DMS153 treated with DMSO at 0.1 percent for 48 hours (cell line): ENCODE measurements at regions not wholly inside any gene's neighbourhood (a gene's known extent, or its start where the extent isn't known, plus 50 kb on each side); places are given as distances from the start of the nearest gene placed in this dataset.

Experiments
- DNase-seq: peaks from one replicate; lab custom pipeline; 2025; ENCODE audit not compliant: unreplicated experiment; lab: John Stamatoyannopoulos, UW

DNA sequence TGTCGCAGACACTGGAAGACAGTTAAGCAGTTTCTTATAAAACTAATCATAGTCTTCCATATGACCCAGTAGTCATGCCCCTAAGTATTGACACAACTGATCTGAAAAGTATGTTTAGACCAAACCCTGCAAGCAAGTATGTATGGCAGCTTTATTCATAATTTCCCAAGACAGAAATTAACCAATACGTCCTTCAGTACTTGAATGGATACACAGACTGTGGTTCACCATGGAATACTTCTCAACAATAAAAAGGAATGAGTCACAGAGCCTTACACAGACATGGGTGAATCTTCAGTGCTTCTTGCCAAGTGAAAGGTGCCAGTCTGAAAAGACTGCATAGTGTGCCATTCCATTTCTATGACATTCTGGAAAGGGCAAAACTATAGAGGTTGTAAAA is 50.2 kb upstream of the AKR1E2 start:
- no peak for DNase-seq

DNA sequence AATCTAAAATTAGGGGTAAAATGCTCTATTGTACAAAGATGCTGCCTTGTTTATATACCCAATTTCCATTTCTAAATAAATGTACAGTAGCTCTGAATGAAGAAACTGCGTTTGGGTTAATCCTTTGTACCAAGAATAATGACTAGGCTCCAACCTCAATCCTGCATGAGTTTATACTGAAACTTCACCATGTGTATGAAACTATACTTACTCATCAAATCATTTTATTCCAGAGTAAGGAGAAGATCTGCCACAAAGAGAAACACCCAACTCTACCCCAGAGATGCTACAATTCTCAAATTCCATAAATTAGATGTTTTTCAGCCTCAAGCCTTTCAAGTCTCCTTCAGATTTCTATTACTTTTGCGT is 53.8 kb upstream of the AKR1E2 start:
- no peak for DNase-seq

DNA sequence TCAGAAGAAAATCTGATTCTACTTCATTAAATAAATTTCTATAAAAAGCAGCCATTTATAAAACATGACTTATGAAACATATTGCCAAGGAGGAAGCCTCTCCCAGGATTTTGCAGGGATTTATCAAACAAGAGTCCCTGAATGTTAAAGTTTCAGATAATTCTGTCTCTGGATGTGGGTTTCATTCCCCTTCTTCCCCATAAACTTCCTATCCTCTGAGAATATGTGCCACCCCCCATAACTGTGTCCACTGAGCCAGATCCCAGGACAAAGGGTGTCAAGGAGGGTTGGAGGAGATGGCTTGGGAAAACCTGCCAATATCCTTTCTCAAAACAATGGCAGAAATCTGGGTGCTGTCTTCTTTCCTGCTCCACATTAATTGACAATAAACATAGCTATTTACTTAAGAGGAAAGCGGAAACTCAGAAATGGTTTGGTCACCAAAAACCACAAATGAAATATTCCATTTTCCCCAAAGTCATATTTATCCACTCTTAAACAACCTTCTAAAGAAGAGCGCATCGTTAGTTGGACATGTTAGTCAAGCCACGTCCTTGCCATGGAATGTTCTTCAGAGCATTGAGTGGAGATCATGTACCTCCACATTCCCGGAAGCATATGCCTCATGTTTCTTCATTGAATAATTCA is 54.3 kb upstream of the AKR1E2 start:
- DNase-seq = no peak

DNA sequence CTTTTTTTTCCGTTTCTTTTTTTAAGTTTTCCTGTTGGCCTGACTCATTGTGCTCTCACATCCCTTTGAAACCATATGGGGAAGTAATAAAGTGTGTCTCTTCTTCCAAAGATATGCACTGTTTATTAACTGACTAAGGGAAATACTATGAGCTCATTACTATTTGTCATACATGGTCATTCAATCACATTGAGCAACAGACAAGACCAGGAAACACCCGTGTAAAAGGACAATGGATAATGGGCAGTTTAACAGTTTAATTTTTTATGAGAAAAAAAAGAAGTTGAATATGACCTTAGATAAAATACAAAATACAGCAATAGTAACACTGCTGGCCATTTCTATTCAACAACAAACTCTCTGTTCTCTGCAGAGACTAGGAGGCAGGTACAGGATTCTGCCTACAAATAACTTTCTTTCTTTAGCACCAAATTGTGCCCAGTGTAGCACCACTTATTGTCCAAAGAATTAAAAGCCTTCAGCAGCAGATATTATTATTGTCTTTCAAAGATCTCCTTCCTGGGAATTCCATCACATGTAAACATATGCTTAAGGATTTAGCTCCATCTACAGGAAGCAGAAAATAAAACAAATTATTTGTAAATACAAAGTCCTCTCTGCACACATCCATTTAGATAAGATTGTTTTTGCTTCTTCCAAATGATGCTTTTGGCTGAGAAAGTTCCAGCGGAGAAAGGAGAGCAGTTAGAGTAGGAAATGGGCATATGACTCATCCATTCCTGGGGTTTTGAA is 55.0 kb upstream of the AKR1E2 start:
- no peak for DNase-seq

DNA sequence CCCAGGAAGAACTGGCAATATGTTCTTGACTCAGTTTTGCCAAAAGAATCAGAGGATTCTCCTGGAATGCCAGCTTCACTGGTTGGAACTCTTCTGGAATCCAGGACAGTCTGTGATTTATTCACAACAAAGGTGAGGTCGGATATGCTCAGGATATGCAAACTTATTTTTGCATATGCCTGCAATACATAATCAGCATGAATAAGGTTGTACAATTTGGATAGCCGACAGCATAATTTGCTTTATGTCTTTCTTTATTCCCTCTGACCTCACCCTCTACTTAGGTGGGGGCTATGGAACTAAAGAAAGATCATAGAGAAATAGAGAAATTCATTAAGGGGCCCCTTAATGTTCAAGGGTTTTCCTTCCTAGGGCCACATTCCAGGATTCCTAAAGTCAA is 57.6 kb upstream of the AKR1E2 start:
- DNase-seq = no peak

DNA sequence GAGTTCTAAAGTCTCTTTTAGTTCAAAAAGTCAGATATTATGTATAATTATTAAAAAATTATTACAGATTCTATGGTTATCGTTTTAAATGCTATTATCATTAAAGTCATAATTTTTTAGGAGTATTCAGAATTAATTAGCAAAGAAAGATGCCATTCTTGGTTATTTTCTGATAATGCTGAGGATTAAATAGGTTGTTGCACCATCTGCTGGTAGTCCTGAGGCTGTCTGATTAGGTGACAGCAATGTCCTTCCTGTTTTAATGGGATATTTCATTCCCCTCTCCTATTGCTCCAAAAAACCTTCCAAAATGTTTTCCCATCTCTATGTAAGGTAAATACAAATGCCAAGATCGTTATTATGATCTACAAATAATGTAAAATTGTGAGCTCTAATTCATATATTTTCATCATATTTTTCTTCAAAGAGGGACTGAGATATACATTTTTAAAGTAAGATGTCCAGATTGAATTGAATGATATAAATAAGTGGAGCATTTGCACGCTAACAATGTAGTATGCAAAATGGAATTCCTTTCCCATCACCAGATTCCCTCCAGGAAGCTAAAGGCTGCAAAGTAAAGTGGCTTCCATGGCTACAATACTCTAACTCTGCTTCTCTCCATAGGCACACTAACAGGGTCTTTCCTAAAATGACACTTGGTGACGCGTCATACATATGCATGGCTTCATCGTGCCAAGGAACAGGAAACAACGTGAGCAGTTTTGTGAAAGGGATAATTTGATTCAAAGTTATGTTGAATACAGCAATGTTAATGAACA is 58.8 kb upstream of the AKR1E2 start:
- DNase-seq = peak; percentile 5

DNA sequence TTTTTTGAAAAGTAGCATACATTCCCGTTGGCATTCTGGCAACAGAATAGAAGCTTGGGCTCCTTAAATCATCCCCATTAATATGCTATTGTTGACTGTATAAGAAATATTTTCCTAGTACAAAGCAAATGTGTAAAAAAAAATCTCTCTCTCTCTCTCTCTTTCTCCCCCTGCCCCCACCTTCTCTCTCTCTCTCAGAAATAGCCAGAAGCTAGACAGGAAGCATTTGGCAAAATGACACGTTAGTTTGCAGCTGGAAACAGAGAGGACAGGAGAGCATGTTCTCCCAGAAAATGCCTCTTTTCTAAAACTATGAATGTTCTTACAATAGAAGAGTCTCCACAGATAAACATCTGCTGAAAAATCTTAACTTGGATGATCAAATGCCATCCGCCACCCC is 59.6 kb upstream of the AKR1E2 start:
- no peak for DNase-seq

DNA sequence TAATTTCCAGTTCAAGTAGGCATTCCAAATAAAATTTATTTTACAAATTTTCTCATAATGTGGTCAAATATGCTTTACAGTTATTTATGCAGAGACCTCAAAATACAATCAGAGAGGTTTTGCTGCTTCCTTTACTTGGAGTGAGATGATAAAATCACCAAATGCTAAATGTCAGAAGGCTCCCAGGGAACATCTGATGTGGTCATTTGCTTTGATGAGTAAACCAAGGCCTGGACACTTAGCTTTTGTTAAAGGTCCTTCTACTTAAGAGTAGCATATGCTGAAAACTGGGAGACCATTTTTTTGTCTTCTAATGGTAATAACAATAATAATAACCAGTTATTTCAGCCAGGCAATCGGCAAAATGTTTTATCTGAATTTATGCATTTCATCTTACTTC is 60.6 kb upstream of the AKR1E2 start:
- DNase-seq = no peak

DNA sequence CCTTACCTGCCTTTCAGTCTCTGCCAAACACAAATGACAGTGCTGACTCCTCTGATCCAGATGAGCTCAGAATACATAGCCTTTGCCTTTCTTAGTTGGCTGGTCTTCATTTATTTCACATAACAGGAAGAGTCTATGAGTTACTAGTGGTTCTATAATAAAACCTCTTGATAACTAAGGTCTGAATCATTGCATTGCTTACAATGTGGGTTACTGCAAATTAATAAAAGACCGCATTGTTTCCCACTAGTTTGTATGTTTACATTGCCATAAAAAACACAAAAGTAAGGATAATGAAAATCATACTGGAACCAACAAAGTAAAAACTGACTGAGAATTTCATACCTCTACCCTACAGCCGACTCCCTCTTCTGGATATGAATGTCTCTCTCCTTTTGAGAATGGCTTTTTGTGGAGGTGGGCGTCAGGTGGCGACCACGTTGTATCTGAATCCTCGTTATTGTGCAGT is 62.0 kb upstream of the AKR1E2 start:
- DNase-seq = no peak

DNA sequence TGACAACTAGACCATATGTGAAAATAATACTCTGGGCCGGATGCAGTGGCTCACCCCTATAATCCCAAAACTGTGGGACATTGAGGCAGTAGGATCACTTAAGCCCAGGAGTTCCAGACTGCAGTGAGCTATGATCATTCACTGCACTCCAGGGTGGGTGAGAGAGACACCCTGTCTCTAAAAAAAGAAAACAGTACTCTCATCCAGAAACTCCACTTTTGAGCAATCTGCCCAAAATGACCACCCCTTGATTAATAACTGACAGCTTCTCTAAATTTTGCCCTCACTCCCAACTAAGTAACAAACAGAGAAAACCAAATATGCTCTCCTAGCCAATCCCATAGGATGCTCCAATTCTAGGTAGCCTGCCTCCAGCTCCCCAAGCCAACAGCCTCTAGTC is 62.5 kb upstream of the AKR1E2 start:
- no peak for DNase-seq

DNA sequence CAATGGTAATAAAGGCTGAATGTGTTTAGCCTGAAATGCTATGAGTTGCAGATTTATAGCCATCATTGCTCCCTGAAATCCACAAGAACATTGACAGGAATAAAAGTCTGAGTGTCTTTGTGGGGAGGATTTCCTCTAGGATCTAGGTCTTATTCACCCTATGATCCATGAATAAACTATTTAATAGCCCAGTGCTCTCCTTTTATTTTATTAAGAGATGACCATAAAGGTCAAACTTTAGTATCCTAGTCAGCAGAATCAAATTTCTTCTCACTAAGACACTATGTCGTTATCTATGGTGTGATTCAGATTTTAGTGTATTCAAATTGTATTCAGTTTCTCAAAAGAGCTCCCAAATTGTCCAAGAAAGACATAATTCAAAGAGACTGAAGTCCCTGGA is 67.8 kb upstream of the AKR1E2 start:
- no peak for DNase-seq

DNA sequence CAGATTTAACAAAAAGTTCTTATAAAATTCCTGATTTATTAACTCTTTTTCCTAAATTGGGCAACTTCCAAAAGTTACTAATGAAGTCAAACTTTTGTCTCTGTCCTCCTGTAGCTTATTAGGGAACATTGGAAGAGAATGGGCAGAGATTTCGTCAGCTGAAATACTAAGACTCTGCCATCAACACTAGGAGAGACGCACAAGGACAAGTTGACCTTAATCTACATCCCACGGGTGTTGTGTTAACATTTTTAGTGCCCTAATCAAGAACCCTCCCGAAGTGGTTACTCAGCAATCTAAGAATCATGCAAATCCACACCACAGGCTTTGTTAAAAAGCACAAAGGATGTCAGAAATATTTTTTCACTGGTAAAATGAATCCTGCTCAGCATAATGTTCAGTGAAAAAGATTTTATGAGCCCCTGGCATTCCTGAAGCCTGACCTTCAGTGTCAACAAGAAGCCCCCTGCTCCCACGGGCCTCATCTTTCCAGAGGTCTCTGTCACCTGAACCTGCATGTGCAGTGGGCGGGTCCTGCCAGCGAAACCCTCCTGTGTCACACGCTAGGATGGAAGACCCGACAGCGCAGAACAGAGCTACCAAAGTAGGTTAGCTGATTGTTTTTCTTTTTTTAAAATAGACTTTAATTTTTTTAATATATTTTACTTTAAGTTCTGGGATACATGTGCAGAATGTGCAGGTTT is 70.6 kb upstream of the AKR1E2 start:
- DNase-seq = no peak

DNA sequence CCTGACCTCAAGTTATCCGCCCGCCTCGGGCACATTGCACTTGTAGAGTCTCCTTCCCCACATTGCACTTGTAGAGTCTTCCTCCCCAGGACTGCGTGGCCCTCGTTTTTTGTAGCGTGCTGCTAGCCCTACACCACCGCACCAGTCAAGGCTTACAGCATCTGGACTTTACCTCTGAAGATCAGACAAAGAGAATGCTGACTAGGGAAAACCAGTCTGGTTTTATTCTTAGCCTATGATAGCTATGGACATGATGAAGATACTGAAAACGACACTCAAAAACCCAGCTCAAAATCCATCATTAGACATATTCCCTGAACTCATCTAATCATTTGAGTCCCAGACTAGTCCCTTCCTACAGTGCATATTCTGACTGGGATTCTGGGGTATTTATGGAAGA is 71.9 kb upstream of the AKR1E2 start:
- DNase-seq = no peak

DNA sequence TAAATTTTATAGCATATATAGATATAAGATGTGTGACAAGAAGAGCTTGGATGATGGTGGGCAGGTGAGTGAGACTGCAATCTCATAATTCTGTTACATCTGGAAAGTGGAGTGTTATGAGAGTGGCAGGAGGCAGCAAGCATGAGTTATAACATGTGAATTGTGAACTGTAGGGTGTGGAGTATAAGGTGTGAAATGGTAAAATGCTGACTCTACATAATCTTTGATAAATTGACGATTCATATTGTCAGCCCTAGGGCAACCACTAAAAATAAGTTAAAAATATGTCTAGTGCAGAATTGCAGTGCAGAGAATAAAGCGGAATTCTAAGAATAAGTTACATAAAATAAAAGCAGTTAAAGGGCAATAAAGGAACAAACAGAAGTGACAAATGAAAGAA is 74.8 kb upstream of the AKR1E2 start:
- no peak for DNase-seq

DNA sequence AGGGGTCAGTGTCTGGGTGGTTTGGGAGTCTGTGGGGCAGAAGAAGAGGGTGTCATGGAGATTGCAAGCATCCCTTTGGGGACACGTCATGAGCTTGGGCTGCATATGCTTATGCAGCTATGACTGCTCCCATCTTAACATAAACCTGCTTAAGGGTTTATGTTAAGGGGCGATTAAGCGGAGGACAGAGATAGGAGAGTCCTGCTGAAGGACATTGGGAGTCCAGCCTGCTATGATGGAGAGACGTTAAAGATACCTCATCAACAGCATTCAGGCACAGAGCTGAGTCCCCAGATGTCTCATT is 76.8 kb upstream of the AKR1E2 start:
- DNase-seq = no peak

DNA sequence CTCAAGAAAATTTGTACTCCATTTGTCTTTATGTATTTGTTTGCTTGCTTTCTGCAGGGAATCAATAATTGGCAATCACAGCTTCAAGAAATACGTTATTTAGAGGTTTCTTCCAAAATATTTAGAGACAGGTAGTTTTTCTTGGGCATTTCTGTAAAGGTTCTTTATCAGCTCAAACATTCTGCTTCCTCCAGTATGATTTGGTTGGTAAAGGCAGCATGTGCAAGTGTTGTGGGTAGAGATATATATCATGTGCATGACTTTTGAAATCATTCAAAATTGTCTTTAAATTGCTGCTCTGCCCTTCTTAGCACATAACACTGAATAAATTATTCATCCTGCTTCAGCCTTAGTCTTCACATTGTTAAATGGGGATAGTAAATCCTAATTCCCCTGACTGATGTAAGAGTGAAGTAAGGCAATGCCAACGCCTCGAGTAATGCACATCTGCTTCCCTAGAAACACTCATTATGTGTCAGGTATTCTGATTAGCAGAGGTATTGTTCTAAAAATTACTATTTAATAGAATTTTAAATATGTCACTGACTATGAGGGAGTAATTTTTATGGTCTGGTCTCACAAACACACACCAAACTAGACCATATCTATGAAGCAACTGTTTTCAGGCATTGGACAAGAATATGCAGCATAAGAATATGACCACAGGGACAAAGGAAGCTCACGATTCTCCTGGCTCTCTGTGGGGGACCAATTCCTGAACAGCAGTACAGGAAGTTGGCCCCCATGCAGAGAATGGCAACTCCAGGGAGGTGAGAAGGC is 77.3 kb upstream of the AKR1E2 start:
- no peak for DNase-seq

DNA sequence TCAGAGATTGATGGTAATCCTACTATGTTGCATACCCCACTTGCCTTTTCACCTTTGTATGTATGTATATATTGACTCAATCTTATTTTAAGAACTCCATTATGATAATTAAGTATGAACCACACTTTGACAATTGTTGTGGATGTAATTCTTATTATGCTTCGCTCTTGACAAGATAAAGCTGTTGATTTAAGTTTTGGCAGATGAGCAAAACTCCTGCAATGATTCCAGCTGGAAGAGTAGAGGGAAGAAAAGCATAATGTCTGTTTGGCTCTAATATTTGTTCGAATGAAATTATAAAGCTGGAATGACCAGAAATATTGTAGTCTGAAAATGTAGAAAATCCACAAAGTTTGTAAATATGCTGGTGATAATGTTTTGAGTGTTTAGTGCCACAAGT is 83.8 kb upstream of the AKR1E2 start:
- DNase-seq = no peak

DNA sequence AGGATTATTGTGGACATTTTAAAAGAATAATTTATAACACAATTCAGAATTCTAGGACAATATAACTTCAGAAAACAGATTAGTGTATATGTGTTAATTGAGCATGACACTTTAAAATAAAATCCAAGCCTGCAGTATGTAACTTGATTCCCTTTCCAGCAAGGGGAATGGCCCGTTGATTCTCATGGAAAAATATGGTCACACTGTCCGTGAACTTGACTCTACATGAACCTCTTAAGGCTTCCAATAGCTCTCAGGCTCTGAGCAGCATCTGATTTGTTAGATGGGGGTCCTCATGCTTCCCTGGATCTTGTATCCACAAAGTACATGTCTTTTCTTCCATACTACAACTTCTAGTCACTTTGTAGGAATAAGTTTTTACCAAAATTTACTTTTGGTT is 85.5 kb upstream of the AKR1E2 start:
- no peak for DNase-seq

DNA sequence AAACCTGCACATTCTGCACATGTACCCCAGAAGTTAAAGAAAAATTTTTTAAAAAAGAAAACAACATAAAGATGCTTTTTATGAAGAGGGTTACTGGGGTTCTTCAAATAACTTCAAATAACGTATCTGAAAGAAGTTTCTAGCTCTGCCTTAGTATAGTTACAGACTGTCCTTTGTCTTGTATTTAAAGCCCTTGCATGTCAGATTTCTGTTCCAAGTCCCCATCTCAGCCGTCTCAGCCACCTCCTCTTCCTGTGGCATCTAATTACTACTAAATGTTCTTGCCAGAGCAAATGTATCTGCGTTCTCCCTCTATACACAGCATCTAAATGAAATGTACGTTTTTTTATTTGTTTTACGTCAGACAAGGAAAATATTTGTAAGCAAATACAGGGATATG is 89.4 kb upstream of the AKR1E2 start:
- DNase-seq = no peak

DNA sequence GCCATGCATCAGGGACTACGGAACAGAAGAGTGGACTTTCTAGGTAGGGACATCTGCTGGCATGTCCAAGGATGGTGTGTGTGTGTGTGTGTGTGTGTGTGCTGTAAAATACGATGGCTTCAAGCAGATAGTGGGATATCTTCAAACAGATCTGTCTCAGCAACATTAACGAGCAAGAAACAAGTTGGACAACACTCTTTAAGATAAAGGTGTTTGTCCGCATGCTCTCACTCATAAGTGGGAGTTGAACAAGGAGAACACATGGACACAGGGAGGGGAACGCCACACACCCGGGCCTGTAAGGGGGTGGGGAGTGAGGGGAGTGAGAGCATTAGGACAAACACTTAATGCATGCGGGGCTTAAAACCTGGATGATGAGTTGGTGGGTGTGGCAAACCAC is 89.8 kb upstream of the AKR1E2 start:
- no peak for DNase-seq

DNA sequence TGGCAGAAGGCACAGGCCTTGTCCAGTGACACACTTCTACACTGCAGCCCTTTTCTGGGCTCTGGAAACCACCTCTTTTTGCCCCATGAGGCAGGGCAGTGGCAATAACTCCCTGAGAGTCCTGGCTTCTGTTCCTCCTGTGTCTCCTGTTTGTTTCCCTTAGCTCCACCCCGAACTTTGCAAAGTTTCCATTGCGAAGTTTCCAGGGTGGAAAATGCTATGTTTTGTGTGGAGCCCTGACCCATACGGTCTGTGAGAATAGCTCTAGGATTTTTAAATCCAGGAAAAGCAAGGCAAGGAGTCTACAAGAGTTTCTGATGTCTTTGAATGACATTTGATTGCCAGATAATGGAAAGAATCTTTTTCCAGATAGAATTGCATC is 92.2 kb upstream of the AKR1E2 start:
- DNase-seq = no peak
